ENCODE measurements at regions not wholly inside any gene's neighbourhood (a gene's known extent, or its start where the extent isn't known, plus 50 kb on each side); places are given as distances from the start of the nearest gene placed in this dataset.
A peak's percentile ranks its signal among the peaks of the same experiment; 100 is the strongest.

GRCh38 chr10:83871187-83872081 is 267.9 kb upstream of the GHITM start:
- Histone ChIP-seq H3K56ac (replicated peaks; ENCODE audit: insufficient read length, low read depth, low read length) (no peak overlapping the region), H4K20me1 (replicated peaks in 1 of 2; ENCODE audit: control insufficient read depth in 1 of 2, insufficient read depth in 2 of 2, low read length in 2 of 2) (no peaks in the 10 kb centered on the region), H3K4me2 (ENCODE audit: insufficient read depth in 1 of 2, low read depth in 2 of 2, low read length in 2 of 2) (no peak overlapping the region), H3K27me3 (replicated peaks in 1 of 4; ENCODE audit: control insufficient read depth in 3 of 4, extremely low read depth in 1 of 4, insufficient read depth in 3 of 4, low read length in 3 of 4) (no peaks in the 10 kb centered on the region), H2BK20ac (ENCODE audit: low read length) (no peak overlapping the region), H4K5ac (ENCODE audit: insufficient read length, low read depth, low read length) (no peak overlapping the region), H3K23ac (ENCODE audit: insufficient read length) (no peak overlapping the region), H3K79me1 (ENCODE audit: low read depth, low read length) (no peaks in the 10 kb centered on the region), H3K4me3 (ENCODE audit: extremely low read depth in 1 of 4, insufficient read depth in 2 of 4, low read depth in 3 of 4, low read length in 4 of 4) (no peak overlapping the region), H3K9ac (replicated peaks in 1 of 4; ENCODE audit: extremely low read depth in 1 of 4, low read depth in 3 of 4, low read length in 3 of 4) (no peak overlapping the region), H3K27ac (ENCODE audit: low read depth, low read length) (no peak overlapping the region), H3K79me2 (ENCODE audit: control insufficient read depth in 1 of 2, insufficient read depth in 2 of 2, low read length in 2 of 2) (no peaks in the 10 kb centered on the region), H4K91ac (replicated peaks; ENCODE audit: insufficient read length, low read length) (no peak overlapping the region), H3K14ac (ENCODE audit: insufficient read length) (no peak overlapping the region), H3K23me2 (ENCODE audit: low read depth, low read length) (no peaks in the 10 kb centered on the region), H2AK5ac (ENCODE audit: low read depth, low read length) (no peak overlapping the region), H4K8ac (ENCODE audit: extremely low read depth, insufficient read depth, low read length) (no peak overlapping the region), H2BK5ac (ENCODE audit: low read depth, low read length) (no peak overlapping the region), H3K36me3 (ENCODE audit: control insufficient read depth in 2 of 4, insufficient read depth in 4 of 4, low read length in 3 of 4) (no peaks in the 10 kb centered on the region), H3K18ac (ENCODE audit: extremely low read depth, low read length) (no peak overlapping the region), H2AFZ (ENCODE audit: low read length) (no peak overlapping the region), H2BK12ac (ENCODE audit: low read depth, low read length) (no peak overlapping the region), H2BK15ac (ENCODE audit: low read length) (no peak overlapping the region), H3K9me3 (ENCODE audit: insufficient read depth in 2 of 2, low read depth in 1 of 2, low read length in 1 of 2) (no peaks in the 10 kb centered on the region), H3K4ac (replicated peaks; ENCODE audit: insufficient read length, low read depth, low read length) (no peak overlapping the region), H3K4me1 (replicated peaks in 1 of 4; ENCODE audit: control insufficient read depth in 3 of 4, insufficient read depth in 4 of 4, low read length in 3 of 4) (no peaks in the 10 kb centered on the region; a peak in 2 of 7 replicates), H2BK120ac (replicated peaks; ENCODE audit: low read depth, low read length) (no peak overlapping the region)
- POLR2A ChIA-PET (ENCODE audit: partially characterized antibody) = interaction anchor here (0.7 kb wide), 1 partner anchor 355 kb away, joined by 3 read pairs; no protein-coding TSS in a partner anchor
- CTCF ChIA-PET (ENCODE audit: partially characterized antibody) = interaction anchor here (0.6 to 7.7 kb wide), 77 partner anchors 10 to 1013 kb away, joined by 3 to 85 read pairs (median 4); no protein-coding TSS in a partner anchor
- 37% methylated on average over 18 of the region's 18 CpGs; no CpG with 5 or more reads in 1 of the 2 experiments for WGBS, 2 experiments (ENCODE audit: extremely low coverage in 1 of 2, insufficient coverage in 1 of 2, insufficient read length in 1 of 2, insufficient replicate concordance in 2 of 2, low coverage in 1 of 2, low lambda C conversion rate in 2 of 2, missing lambda C conversion rate in 1 of 2)
- peak; percentile 58 for FAIRE-seq
- peak; percentile 39 to 86 for DNase-seq (ENCODE audit: low read depth in 1 of 2, low spot score in 2 of 2)
- TF ChIP-seq TBP (IDR thresholded peaks at IDR 0.05; ENCODE audit: low read depth, low read length) = no peak
- TF ChIP-seq BRCA1 (IDR thresholded peaks at IDR 0.05; ENCODE audit: low read depth, low read length) = no peak
- no peak for TF ChIP-seq TCF12 (IDR thresholded peaks at IDR 0.05; ENCODE audit: low read depth, low read length)
- TF ChIP-seq KDM1A (IDR thresholded peaks at IDR 0.05; ENCODE audit: borderline replicate concordance, low read length) = no peak
- no peak for TF ChIP-seq EP300 (IDR thresholded peaks at IDR 0.05; ENCODE audit: borderline replicate concordance in 1 of 2, low read depth in 2 of 2, low read length in 2 of 2)
- TF ChIP-seq CREB1 (IDR thresholded peaks at IDR 0.05) = no peak
- no peak for TF ChIP-seq POU5F1 (IDR thresholded peaks at IDR 0.05; ENCODE audit: low read depth, low read length)
- no peak for TF ChIP-seq PHF8 (conservative IDR thresholded peaks at IDR 0.05; ENCODE audit: low read depth, low read length)
- TF ChIP-seq, protein P1, sequence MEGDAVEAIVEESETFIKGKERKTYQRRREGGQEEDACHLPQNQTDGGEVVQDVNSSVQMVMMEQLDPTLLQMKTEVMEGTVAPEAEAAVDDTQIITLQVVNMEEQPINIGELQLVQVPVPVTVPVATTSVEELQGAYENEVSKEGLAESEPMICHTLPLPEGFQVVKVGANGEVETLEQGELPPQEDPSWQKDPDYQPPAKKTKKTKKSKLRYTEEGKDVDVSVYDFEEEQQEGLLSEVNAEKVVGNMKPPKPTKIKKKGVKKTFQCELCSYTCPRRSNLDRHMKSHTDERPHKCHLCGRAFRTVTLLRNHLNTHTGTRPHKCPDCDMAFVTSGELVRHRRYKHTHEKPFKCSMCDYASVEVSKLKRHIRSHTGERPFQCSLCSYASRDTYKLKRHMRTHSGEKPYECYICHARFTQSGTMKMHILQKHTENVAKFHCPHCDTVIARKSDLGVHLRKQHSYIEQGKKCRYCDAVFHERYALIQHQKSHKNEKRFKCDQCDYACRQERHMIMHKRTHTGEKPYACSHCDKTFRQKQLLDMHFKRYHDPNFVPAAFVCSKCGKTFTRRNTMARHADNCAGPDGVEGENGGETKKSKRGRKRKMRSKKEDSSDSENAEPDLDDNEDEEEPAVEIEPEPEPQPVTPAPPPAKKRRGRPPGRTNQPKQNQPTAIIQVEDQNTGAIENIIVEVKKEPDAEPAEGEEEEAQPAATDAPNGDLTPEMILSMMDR (IDR thresholded peaks at IDR 0.05; ENCODE audit: control extremely low read depth in 1 of 3, insufficient read depth in 1 of 3, low read depth in 1 of 3, low read length in 3 of 3) = peak; percentile 94 to 99 (median 99)
- TF ChIP-seq RXRA (IDR thresholded peaks at IDR 0.05; ENCODE audit: insufficient read depth, low read depth, low read length) = no peak
